HFFc6 (cell line): ENCODE measurements at regions not wholly inside any gene's neighbourhood (a gene's known extent, or its start where the extent isn't known, plus 50 kb on each side); places are given as distances from the start of the nearest gene placed in this dataset.

Source experiments
- DNase-seq: peaks from one replicate; pipeline ENCODE4 v3.0.0-alpha.2; 2018
- H3K27ac Mint-ChIP-seq: 2 replicates; pipeline ENCODE4 v1.8.0; 2020; ENCODE audit warnings: mild to moderate bottlenecking, mixed read lengths
- H3K27me3 Mint-ChIP-seq: 2 replicates; pipeline ENCODE4 v1.8.0; 2021; ENCODE audit warnings: mild to moderate bottlenecking, moderate library complexity, mixed read lengths; ENCODE audit not compliant: insufficient read depth
- H3K36me3 Mint-ChIP-seq: 2 replicates; pipeline ENCODE4 v1.8.0; 2021; ENCODE audit warnings: low read depth, mixed read lengths
- H3K4me1 Mint-ChIP-seq: 2 replicates; pipeline ENCODE4 v1.8.0; 2020; ENCODE audit warnings: low read depth, mixed read lengths
- H3K4me3 Mint-ChIP-seq: 2 replicates; pipeline ENCODE4 v1.8.0; 2020; ENCODE audit warnings: mild to moderate bottlenecking, moderate library complexity, mixed read lengths
- H3K9me3 Mint-ChIP-seq: 2 replicates; pipeline ENCODE4 v1.8.0; 2020; ENCODE audit warnings: mild to moderate bottlenecking, mixed read lengths
- CTCF ChIP-seq: fragments of 200-600 bp; sonication (generic); IDR thresholded peaks from 2 replicates; pipeline ENCODE4 v1.5.0; 2021; ENCODE audit warnings: antibody characterized with exemption, mild to moderate bottlenecking

DNA sequence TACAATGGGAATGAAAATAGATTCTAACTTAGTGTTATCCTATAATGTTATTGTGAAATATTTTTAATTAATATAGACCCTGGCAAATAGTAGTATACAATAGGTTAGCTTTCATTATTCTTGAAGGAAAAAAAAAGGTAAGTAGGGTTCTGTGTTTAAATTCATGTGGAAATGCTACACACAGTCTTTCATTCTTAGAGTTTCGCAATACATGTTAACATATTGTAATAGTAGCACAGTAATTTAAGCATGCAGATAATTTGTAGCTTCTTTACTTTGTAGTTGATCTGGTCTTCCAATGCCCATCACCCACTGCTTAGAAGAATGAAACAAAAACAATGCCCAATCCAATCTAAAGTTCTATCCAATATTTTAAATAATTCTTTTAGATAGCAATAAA lies 54.8 kb upstream of the MSTN start:
- Mint-ChIP-seq H3K4me1 (no peaks in the 10 kb centered on the region), H3K9me3 (no peaks in the 10 kb centered on the region), H3K36me3 (no peaks in the 10 kb centered on the region), H3K27ac (no peak overlapping the region), H3K27me3 (peaks cover 2% of the 10 kb centered on the region), H3K4me3 (no peak overlapping the region)
- no peak for TF ChIP-seq CTCF
- no peak for DNase-seq

- no peaks in the 10 kb centered on the region for H3K36me3 Mint-ChIP-seq
- no peak overlapping the region for H3K4me3 Mint-ChIP-seq
- H3K4me1 Mint-ChIP-seq = no peaks in the 10 kb centered on the region; the same call in 1 of the 2 replicates
- H3K9me3 Mint-ChIP-seq = no peaks in the 10 kb centered on the region
- no peak for TF ChIP-seq CTCF
- no peak overlapping the region for H3K27ac Mint-ChIP-seq
- no peak for DNase-seq
- H3K27me3 Mint-ChIP-seq = peaks cover 2% of the 10 kb centered on the region; the same call in 1 of the 2 replicates
These were observed 50.5 kb upstream of the MSTN start for GRCh38 chr2:190113000-190113399.
